HCT116 (cell line): ENCODE measurements at regions not wholly inside any gene's neighbourhood (a gene's known extent, or its start where the extent isn't known, plus 50 kb on each side); places are given as distances from the start of the nearest gene placed in this dataset.

ENCODE experiments used
- ATAC-seq: fragments of 200-7000 bp; cut with Tn5 transposase; 2 replicates; pipeline ENCODE4 v1.9.1; 2020; ENCODE audit warnings: mild to moderate bottlenecking, moderate library complexity
- BruUV-seq: library from RNA; stranded (reverse); fragments of 400-500 nt; replicated peaks from 2 replicates; lab custom pipeline; 2021; lab: Mats Ljungman, UMichigan
- CTCF ChIA-PET: fragments of 300-600 bp; sonication (Branson Sonifier 250); formaldehyde crosslinking; loops from one replicate; lab custom pipeline; 2021; ENCODE audit warnings: antibody characterized with exemption; lab: Charles Lee
- POLR2A ChIA-PET: fragments of 300-600, 350-600 bp; sonication (Branson Sonifier 250); formaldehyde crosslinking; loops from one replicate; lab custom pipeline; 2021; ENCODE audit warnings: antibody characterized with exemption; lab: Charles Lee
- RAD21 ChIA-PET, 2 experiments: fragments of 300-600 bp; sonication (Branson Sonifier 250); formaldehyde crosslinking; loops; one replicate each; lab custom pipeline; 2023; ENCODE audit warnings: low total read pairs in 2 of 2; ENCODE audit not compliant: uncharacterized antibody in 2 of 2, unreplicated experiment in 2 of 2, low non-redundant PET in 1 of 2; lab: Charles Lee
- DNase-seq: peaks from one replicate; pipeline ENCODE4 v3.0.0-alpha.2; 2010; ENCODE audit warnings: low read depth, low spot score
- H2AFZ ChIP-seq: fragments of 200-600 bp; shearing (Covaris generic), sonication (generic); 2 replicates; pipeline ENCODE4 v1.6.1; 2017; ENCODE audit warnings: low read depth, mixed run types, mixed read lengths, antibody characterized with exemption, low read length; ENCODE audit not compliant: poor library complexity, severe bottlenecking
- H3K27ac ChIP-seq: 2 replicates; pipeline ENCODE4 v1.5.1; 2012; ENCODE audit warnings: low read depth, low read length
- H3K27me3 ChIP-seq: fragments of 200-600 bp; sonication (generic); 2 replicates; pipeline ENCODE4 v1.6.1; 2016; ENCODE audit warnings: mixed run types, low read length, mixed read lengths; ENCODE audit not compliant: insufficient read depth
- H3K36me3 ChIP-seq, 2 experiments: fragments of 200-500 bp in 1 of 2; fragments of 200-600 bp in 1 of 2; sonication (Bioruptor generic) in 1 of 2; sonication (generic) in 1 of 2; 2 replicates each; pipeline versions ENCODE4 v1.5.1 to v1.6.1; 2014 to 2016; ENCODE audit warnings: low read length in 2 of 2, inconsistent platforms in 1 of 2, mixed read lengths in 1 of 2, mixed run types in 1 of 2; ENCODE audit not compliant: insufficient read depth in 2 of 2, control insufficient read depth in 1 of 2
- H3K4me1 ChIP-seq, 2 experiments: fragments of 200-600 bp in 1 of 2; sonication (generic) in 1 of 2; 2 replicates each; pipeline versions ENCODE4 v1.5.1 to v1.6.1; 2012 to 2017; ENCODE audit warnings: low read length in 2 of 2, inconsistent platforms in 1 of 2, mild to moderate bottlenecking in 1 of 2, mixed read lengths in 1 of 2, mixed run types in 1 of 2, moderate library complexity in 1 of 2; ENCODE audit not compliant: insufficient read depth in 2 of 2, control insufficient read depth in 1 of 2
- H3K4me2 ChIP-seq: fragments of 200-600 bp; sonication (generic); 2 replicates; pipeline ENCODE4 v1.6.1; 2017; ENCODE audit warnings: mixed run types, low read length, mixed read lengths
- H3K4me3 ChIP-seq, 2 experiments: fragments of 200-600 bp in 1 of 2; sonication (generic) in 1 of 2; replicated peaks in 1 of 2; 2 replicates each; pipeline ENCODE4 v1.5.1; 2011 to 2016; ENCODE audit warnings: low read length in 2 of 2, control low read depth in 1 of 2, low read depth in 1 of 2, mild to moderate bottlenecking in 1 of 2, mixed read lengths in 1 of 2, mixed run types in 1 of 2
- H3K79me2 ChIP-seq: fragments of 200-600 bp; sonication (generic); 2 replicates; pipeline ENCODE4 v1.6.1; 2017; ENCODE audit warnings: mild to moderate bottlenecking, mixed run types, low read length, moderate library complexity, mixed read lengths; ENCODE audit not compliant: insufficient read depth
- H3K9ac ChIP-seq: fragments of 200-600 bp; sonication (generic); 2 replicates; pipeline ENCODE4 v1.6.1; 2016; ENCODE audit warnings: low read length, mixed read lengths
- H3K9me2 ChIP-seq: fragments of 200-600 bp; sonication (generic), shearing (Covaris generic); 2 replicates; pipeline ENCODE4 v1.6.1; 2017; ENCODE audit warnings: mixed run types, mild to moderate bottlenecking, moderate library complexity; ENCODE audit not compliant: insufficient read depth
- H3K9me3 ChIP-seq, 2 experiments: fragments of 200-500 bp in 1 of 2; fragments of 200-600 bp in 1 of 2; sonication (Bioruptor generic) in 1 of 2; sonication (generic) in 1 of 2; 2 replicates each; pipeline ENCODE4 v1.6.1; 2014 to 2017; ENCODE audit warnings: low read length in 2 of 2, mixed read lengths in 2 of 2, inconsistent platforms in 1 of 2, low read depth in 1 of 2, mild to moderate bottlenecking in 1 of 2, mixed run types in 1 of 2, moderate library complexity in 1 of 2; ENCODE audit not compliant: control insufficient read depth in 1 of 2, insufficient read depth in 1 of 2
- H4K20me1 ChIP-seq: fragments of 200-600 bp; sonication (generic), shearing (Covaris generic); 2 replicates; pipeline ENCODE4 v1.6.1; 2017; ENCODE audit warnings: mixed run types, mild to moderate bottlenecking, moderate library complexity; ENCODE audit not compliant: insufficient read depth
- CEBPB ChIP-seq: IDR thresholded peaks from 2 replicates; pipeline ENCODE4 v1.6.1; 2012; ENCODE audit warnings: low read depth
- CTCF ChIP-seq, 3 experiments: fragments of 200-600 bp in 1 of 3; sonication (generic) in 1 of 3; IDR thresholded peaks in 2 of 3; conservative IDR thresholded peaks in 1 of 3; 2 replicates each; pipeline ENCODE4 v1.5.1; 2012 to 2017; ENCODE audit warnings: low read depth in 2 of 3, low read length in 2 of 3, antibody characterized with exemption in 1 of 3, borderline replicate concordance in 1 of 3, control low read depth in 1 of 3, mild to moderate bottlenecking in 1 of 3, mixed read lengths in 1 of 3, mixed run types in 1 of 3, moderate library complexity in 1 of 3; ENCODE audit not compliant: insufficient read depth in 1 of 3
- ELF1 ChIP-seq: IDR thresholded peaks from 2 replicates; pipeline ENCODE4 v1.6.1; 2012; ENCODE audit warnings: low read depth, borderline replicate concordance
- JUND ChIP-seq: IDR thresholded peaks from 2 replicates; pipeline ENCODE4 v1.6.1; 2012
- POLR2A ChIP-seq: IDR thresholded peaks from 2 replicates; pipeline ENCODE4 v1.7.0; 2011; ENCODE audit warnings: borderline replicate concordance; ENCODE audit not compliant: insufficient read depth, insufficient read length; ENCODE audit errors: extremely low read depth
- RAD21 ChIP-seq: IDR thresholded peaks from 2 replicates; pipeline ENCODE4 v1.6.1; 2012; ENCODE audit warnings: low read depth, mild to moderate bottlenecking
- SIN3A ChIP-seq: IDR thresholded peaks from 2 replicates; pipeline ENCODE4 v1.6.1; 2012; ENCODE audit warnings: low read depth
- SRF ChIP-seq: IDR thresholded peaks from 2 replicates; pipeline ENCODE4 v1.6.1; 2012; ENCODE audit warnings: low read depth
- ZBTB33 ChIP-seq: IDR thresholded peaks from 2 replicates; pipeline ENCODE4 v1.6.1; 2011; ENCODE audit warnings: mild to moderate bottlenecking, low read length, moderate library complexity; ENCODE audit not compliant: insufficient replicate concordance; ENCODE audit errors: extremely low read depth
- ZNF274 ChIP-seq: fragments of 200-500 bp; sonication (Bioruptor generic); IDR thresholded peaks from 2 replicates; pipeline ENCODE4 v1.6.1; 2014; ENCODE audit warnings: mild to moderate bottlenecking, low read depth, low read length, inconsistent platforms
- intact Hi-C: fragments of 100-400 bp; cut with micrococcal nuclease; formaldehyde crosslinking; loops from 2 replicates; pipeline ENCODE4 v1.10.0; 2022

- RAD21 ChIA-PET, result no interaction called here
- Histone ChIP-seq H3K79me2 (no peaks in the 10 kb centered on the region), H3K9me2 (no peaks in the 10 kb centered on the region), H3K9ac (no peak overlapping the region), H3K4me1 (no peaks in the 10 kb centered on the region), H2AFZ (no peak overlapping the region), H3K27ac (no peak overlapping the region), H4K20me1 (no peaks in the 10 kb centered on the region), H3K9me3 (no peaks in the 10 kb centered on the region), H3K36me3 (no peaks in the 10 kb centered on the region), H3K27me3 (no peaks in the 10 kb centered on the region), H3K4me2 (no peak overlapping the region), H3K4me3 (no peak overlapping the region)
- ATAC-seq, result no peak
- no TSS peak for BruUV-seq
- DNase-seq, result no peak
- POLR2A ChIA-PET, result no interaction called here
- CTCF ChIA-PET, result no interaction called here
- TF ChIP-seq JUND (no peak), POLR2A (no peak), ELF1 (no peak), RAD21 (no peak), SRF (no peak), ZBTB33 (no peak), ZNF274 (no peak), CTCF (IDR thresholded peaks at IDR 0.05 in 2 of 3, conservative IDR thresholded peaks at IDR 0.05 in 1 of 3; ENCODE audit: borderline replicate concordance in 1 of 3, insufficient read depth in 1 of 3, low read depth in 2 of 3, low read length in 2 of 3) (no peak), SIN3A (no peak), CEBPB (no peak)
- intact Hi-C loops, result no loop called here
Observed at GRCh38 chr4:185925910-185926360, 113.9 kb upstream of the SORBS2 start.
